ENCODE measurements at regions not wholly inside any gene's neighbourhood (a gene's known extent, or its start where the extent isn't known, plus 50 kb on each side); places are given as distances from the start of the nearest gene placed in this dataset.
"Not testable (repeated sequence)": the region's sequence is repeated elsewhere in the genome, so short reads cannot be mapped to it uniquely, and the experiment has no call there.

- no peak for DNase-seq
These were observed 51.6 kb upstream of the POMP start for GRCh38 chr13:28607187-28607955.

- DNase-seq: no peak
These were observed 52.5 kb upstream of the POMP start for GRCh38 chr13:28606466-28606865.

- not testable (repeated sequence) for DNase-seq
These were observed 53.8 kb upstream of the POMP start for GRCh38 chr13:28605147-28605546.

GRCh38 chr13:28603043-28603664 is 55.8 kb upstream of the POMP start:
- DNase-seq: no peak

- no peak for DNase-seq
These were observed 56.4 kb upstream of the POMP start for GRCh38 chr13:28602580-28602979.

GRCh38 chr13:28601581-28601980 is 57.3 kb upstream of the POMP start:
- DNase-seq: no peak

- no peak for DNase-seq
These were observed 61.3 kb upstream of the POMP start for GRCh38 chr13:28597641-28598040.

- no peak for DNase-seq
These were observed 68.5 kb upstream of the POMP start for GRCh38 chr13:28590461-28590860.

GRCh38 chr13:28588296-28588695 is 70.6 kb upstream of the POMP start:
- DNase-seq: no peak

GRCh38 chr13:28587174-28587540 is 71.8 kb upstream of the POMP start:
- DNase-seq: no peak

GRCh38 chr13:28586439-28587173 is 72.3 kb upstream of the POMP start:
- no peak for DNase-seq

- DNase-seq: no peak
These were observed 73.4 kb upstream of the POMP start for GRCh38 chr13:28585561-28585960.

GRCh38 chr13:28584873-28585381 is 74.0 kb upstream of the POMP start:
- DNase-seq: no peak

- no peak for DNase-seq
These were observed 75.3 kb upstream of the POMP start for GRCh38 chr13:28583651-28584091.

- DNase-seq: no peak
These were observed 76.1 kb upstream of the POMP start for GRCh38 chr13:28582892-28583240.

- DNase-seq: no peak
These were observed 76.6 kb upstream of the POMP start for GRCh38 chr13:28582225-28582891.

GRCh38 chr13:28581451-28581850 is 77.5 kb upstream of the POMP start:
- no peak for DNase-seq

- DNase-seq: no peak
These were observed 79.2 kb upstream of the POMP start for GRCh38 chr13:28579736-28580135.

GRCh38 chr13:28579322-28579721 is 79.6 kb upstream of the POMP start:
- DNase-seq: no peak

- DNase-seq: no peak
These were observed 81.1 kb upstream of the FLT1 start for GRCh38 chr13:28576067-28576466.

GRCh38 chr13:28575200-28575599 is 80.3 kb upstream of the FLT1 start:
- no peak for DNase-seq

- DNase-seq: peak; percentile 10
These were observed 79.8 kb upstream of the FLT1 start for GRCh38 chr13:28574617-28575142.
